IMR-90 (cell line): ENCODE measurements at regions not wholly inside any gene's neighbourhood (a gene's known extent, or its start where the extent isn't known, plus 50 kb on each side); places are given as distances from the start of the nearest gene placed in this dataset.

Source experiments
- ATAC-seq: fragments of 200-7000 bp; cut with Tn5 transposase; 2 replicates; pipeline ENCODE4 v1.9.1; 2020; ENCODE audit warnings: low read depth, mild to moderate bottlenecking, moderate library complexity
- BruUV-seq: library from RNA; stranded (reverse); fragments of 400-500 nt; replicated peaks from 2 replicates; lab custom pipeline; 2021; lab: Mats Ljungman, UMichigan
- CTCF ChIA-PET: fragments of 300-600 bp; formaldehyde crosslinking; extraction: SDS; loops from one replicate; lab custom pipeline; 2021; ENCODE audit warnings: antibody characterized with exemption; lab: Yijun Ruan, JAX
- POLR2A ChIA-PET: fragments of 300-600 bp; sonication (Branson Sonifier 250); formaldehyde crosslinking; loops from one replicate; lab custom pipeline; 2022; ENCODE audit warnings: antibody characterized with exemption; ENCODE audit not compliant: unreplicated experiment; lab: Charles Lee
- DNase-seq: peaks from one replicate; pipeline ENCODE4 v3.0.0; 2013
- H2AFZ ChIP-seq: replicated peaks from 2 replicates; pipeline ENCODE3; 2013; ENCODE audit warnings: low read length, mild to moderate bottlenecking; ENCODE audit not compliant: poor library complexity
- H2AK5ac ChIP-seq: 2 replicates; pipeline ENCODE4 v1.6.1; 2013; ENCODE audit warnings: low read depth, low read length, inconsistent platforms
- H2AK9ac ChIP-seq: replicated peaks from 2 replicates; pipeline ENCODE3; 2013; ENCODE audit warnings: mild to moderate bottlenecking, low read depth, low read length, moderate library complexity; ENCODE audit not compliant: poor library complexity
- H2BK120ac ChIP-seq: 2 replicates; pipeline ENCODE4 v1.6.1; 2013; ENCODE audit warnings: low read depth, low read length, inconsistent platforms
- H2BK15ac ChIP-seq: 3 replicates; pipeline ENCODE4 v1.6.1; 2013; ENCODE audit warnings: low read depth, low read length, inconsistent platforms
- H2BK20ac ChIP-seq: 2 replicates; pipeline ENCODE4 v1.6.1; 2013; ENCODE audit warnings: low read depth, mild to moderate bottlenecking, inconsistent platforms, low read length, moderate library complexity
- H2BK5ac ChIP-seq: 2 replicates; pipeline ENCODE4 v1.6.1; 2013; ENCODE audit warnings: mild to moderate bottlenecking, low read depth, low read length, inconsistent platforms; ENCODE audit not compliant: poor library complexity, severe bottlenecking
- H3K14ac ChIP-seq: replicated peaks from 2 replicates; pipeline ENCODE4 v1.6.1; 2013; ENCODE audit warnings: low read depth, low read length, inconsistent platforms
- H3K18ac ChIP-seq: 2 replicates; pipeline ENCODE4 v1.6.1; 2013; ENCODE audit warnings: low read depth, low read length, control low read depth
- H3K23ac ChIP-seq: 2 replicates; pipeline ENCODE4 v1.6.1; 2013; ENCODE audit warnings: low read depth, low read length, inconsistent platforms
- H3K27ac ChIP-seq: 2 replicates; pipeline ENCODE4 v1.5.1; 2013; ENCODE audit warnings: mild to moderate bottlenecking, control low read depth, low read length; ENCODE audit not compliant: insufficient read depth
- H3K27me3 ChIP-seq: 2 replicates; pipeline ENCODE4 v1.6.1; 2013; ENCODE audit warnings: low read length; ENCODE audit not compliant: control insufficient read depth, insufficient read depth
- H3K36me3 ChIP-seq: 2 replicates; pipeline ENCODE4 v1.6.1; 2013; ENCODE audit warnings: low read length, mixed read lengths; ENCODE audit not compliant: control insufficient read depth, insufficient read depth
- H3K4ac ChIP-seq: 2 replicates; pipeline ENCODE4 v1.6.1; 2013; ENCODE audit warnings: low read depth, low read length, inconsistent platforms
- H3K4me1 ChIP-seq: 2 replicates; pipeline ENCODE4 v1.6.1; 2013; ENCODE audit warnings: low read length, mixed read lengths; ENCODE audit not compliant: control insufficient read depth, insufficient read depth
- H3K4me2 ChIP-seq: 2 replicates; pipeline ENCODE4 v1.6.1; 2013; ENCODE audit warnings: low read depth, mild to moderate bottlenecking, control low read depth, low read length, moderate library complexity
- H3K4me3 ChIP-seq: 2 replicates; pipeline ENCODE4 v1.5.1; 2013; ENCODE audit warnings: low read depth, mild to moderate bottlenecking, control low read depth, low read length, moderate library complexity; ENCODE audit not compliant: insufficient read depth
- H3K56ac ChIP-seq: 2 replicates; pipeline ENCODE4 v1.6.1; 2013; ENCODE audit warnings: low read length, inconsistent platforms; ENCODE audit not compliant: insufficient read depth; ENCODE audit errors: extremely low read depth
- H3K79me1 ChIP-seq, 2 experiments: 2 replicates each; pipeline ENCODE4 v1.6.1; 2013; ENCODE audit warnings: low read length in 2 of 2, inconsistent platforms in 1 of 2, low read depth in 1 of 2
- H3K9ac ChIP-seq: 2 replicates; pipeline ENCODE4 v1.6.1; 2013; ENCODE audit warnings: low read depth, low read length, control low read depth
- H3K9me1 ChIP-seq: 2 replicates; pipeline ENCODE4 v1.6.1; 2013; ENCODE audit warnings: low read length, inconsistent platforms; ENCODE audit not compliant: insufficient read depth
- H3K9me3 ChIP-seq: 2 replicates; pipeline ENCODE4 v1.6.1; 2013; ENCODE audit warnings: low read length; ENCODE audit not compliant: control insufficient read depth, insufficient read depth
- H4K20me1 ChIP-seq: 2 replicates; pipeline ENCODE4 v1.6.1; 2013; ENCODE audit warnings: low read length, inconsistent platforms; ENCODE audit not compliant: insufficient read depth
- H4K5ac ChIP-seq: 2 replicates; pipeline ENCODE4 v1.6.1; 2013; ENCODE audit warnings: mild to moderate bottlenecking, low read depth, low read length, control low read depth
- H4K8ac ChIP-seq, 2 experiments: 2 replicates each; pipeline ENCODE4 v1.6.1; 2013; ENCODE audit warnings: low read depth in 2 of 2, low read length in 2 of 2, control low read depth in 1 of 2, inconsistent platforms in 1 of 2
- H4K91ac ChIP-seq: 2 replicates; pipeline ENCODE4 v1.6.1; 2013; ENCODE audit warnings: low read depth, low read length, inconsistent platforms; ENCODE audit not compliant: insufficient read depth
- FOS ChIP-seq: fragments of 150-350 bp; IDR thresholded peaks from 2 replicates; pipeline ENCODE4 v1.6.1; 2016; ENCODE audit warnings: low read depth, low read length
- WGBS, 2 experiments: methylation state at CpG; one replicate each; pipeline versions ENCODE4 v1.1.5 to v1.1.7; 2013; ENCODE audit warnings: missing lambda C conversion rate in 2 of 2; ENCODE audit not compliant: insufficient read length in 1 of 2; ENCODE audit errors: extremely low coverage in 2 of 2; 5-methylcytosine and 5-hydroxymethylcytosine counted together
- dilution Hi-C: fragments of 300-500 bp; cut with HindIII; formaldehyde crosslinking; loops from one replicate; pipeline ENCODE4 v1.14.3; 2018; ENCODE audit warnings: low sequenced_read_pairs; ENCODE audit not compliant: unreplicated experiment
- in situ Hi-C: fragments of 300-500 bp; cut with MboI; formaldehyde crosslinking; loops from 3 replicates; pipeline ENCODE4 v1.14.3; 2019; ENCODE audit warnings: low sequenced_read_pairs, inconsistent platforms, mixed read lengths
- intact Hi-C: fragments of 100-400 bp; cut with micrococcal nuclease; formaldehyde crosslinking; loops from 2 replicates; pipeline ENCODE4 v1.10.0; 2022

DNA sequence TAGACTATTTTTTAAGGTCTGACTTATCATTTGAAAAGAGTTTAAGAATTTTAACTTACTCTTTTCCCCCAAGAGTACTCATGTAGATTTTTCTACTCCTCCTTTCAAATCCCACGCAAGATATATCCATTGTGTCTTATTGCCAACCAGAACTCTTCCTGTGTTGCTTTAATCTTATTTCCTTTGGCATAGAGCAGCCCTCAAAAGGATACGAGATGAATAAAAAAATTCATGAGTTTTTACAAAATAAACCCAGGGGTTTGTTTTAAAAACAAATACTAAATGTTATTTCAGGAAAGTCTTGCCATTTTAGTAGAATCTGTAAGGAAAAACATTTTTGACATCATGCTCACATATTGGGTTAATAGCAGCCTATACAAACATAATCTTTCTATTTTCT, 543.2 kb upstream of the CXADR start:
- Histone ChIP-seq H3K18ac (no peak overlapping the region), H2BK20ac (no peak overlapping the region), H3K14ac (no peak overlapping the region), H4K5ac (no peak overlapping the region), H3K27me3 (no peaks in the 10 kb centered on the region), H3K9ac (no peak overlapping the region), H2AK5ac (no peak overlapping the region), H3K23ac (no peak overlapping the region), H2BK15ac (no peak overlapping the region), H3K4me3 (no peak overlapping the region), H2BK120ac (no peak overlapping the region), H3K9me1 (no peaks in the 10 kb centered on the region), H2BK5ac (no peak overlapping the region), H4K91ac (no peak overlapping the region), H3K9me3 (no peaks in the 10 kb centered on the region), H3K36me3 (no peaks in the 10 kb centered on the region), H3K4ac (no peak overlapping the region), H3K4me2 (no peak overlapping the region), H4K8ac (no peak overlapping the region), H2AFZ (no peak overlapping the region), H3K79me1 (no peaks in the 10 kb centered on the region), H3K56ac (no peak overlapping the region), H3K4me1 (no peaks in the 10 kb centered on the region), H3K27ac (no peak overlapping the region), H2AK9ac (no peak overlapping the region), H4K20me1 (no peaks in the 10 kb centered on the region)
- dilution Hi-C loops, result no loop called here
- in situ Hi-C loops, result no loop called here
- intact Hi-C loops, result no loop called here
- TF ChIP-seq FOS, result no peak
- no CpG with 5 or more reads among the region's 2 CpGs for WGBS, 2 experiments
- no peak for ATAC-seq
- ChIA-PET POLR2A (no interaction called here), CTCF (interaction anchor here (1.1 kb wide), 1 partner anchor 12 kb away, joined by 3 read pairs; no protein-coding TSS in a partner anchor)
- no TSS peak for BruUV-seq
- DNase-seq, result no peak
